LoVo (cell line): ENCODE measurements at regions not wholly inside any gene's neighbourhood (a gene's known extent, or its start where the extent isn't known, plus 50 kb on each side); places are given as distances from the start of the nearest gene placed in this dataset.
A peak's percentile ranks its signal among the peaks of the same experiment; 100 is the strongest.

Experiments
- DNase-seq: peaks from one replicate; pipeline ENCODE4 v3.0.0-alpha.2; 2016; ENCODE audit warnings: low spot score

DNA sequence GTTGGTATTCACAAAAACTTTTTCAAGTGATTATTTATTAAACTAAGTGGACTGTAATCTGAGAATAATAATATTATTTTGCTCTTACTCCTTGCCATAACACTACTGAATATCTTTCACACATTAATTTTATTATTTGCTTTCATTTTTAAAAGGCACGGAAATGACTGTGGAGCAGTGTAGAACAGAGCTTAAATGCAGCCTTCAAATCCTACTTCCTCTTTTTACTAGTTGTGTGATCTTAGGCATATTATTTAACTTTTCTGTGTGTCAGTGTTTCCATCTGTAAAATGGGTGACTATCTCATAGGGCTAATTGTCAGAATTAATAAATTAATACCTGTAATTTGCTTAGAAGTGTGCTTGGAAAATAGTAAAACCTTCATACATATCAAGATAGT, 55.5 kb upstream of the SLC8A1 start:
- no peak for DNase-seq

DNA sequence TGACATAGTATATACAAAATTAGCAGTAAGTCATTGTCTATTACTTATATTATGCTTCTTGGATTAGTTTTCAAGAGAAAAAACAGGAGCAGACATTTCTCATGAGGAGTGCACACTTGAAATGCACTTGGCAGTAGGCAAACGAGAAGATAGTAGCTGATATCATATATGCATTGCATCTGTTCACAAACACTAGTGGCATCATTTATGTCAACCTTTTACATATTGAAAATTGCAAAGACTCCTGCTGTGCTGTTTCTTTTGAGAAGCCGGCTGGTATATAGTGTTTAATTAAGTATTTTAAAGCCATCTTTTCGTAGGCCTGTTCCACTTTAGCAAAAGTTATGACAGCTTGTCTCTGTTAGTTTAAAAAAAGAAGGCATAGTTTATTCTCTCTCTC, 58.4 kb upstream of the SLC8A1 start:
- DNase-seq: no peak

DNA sequence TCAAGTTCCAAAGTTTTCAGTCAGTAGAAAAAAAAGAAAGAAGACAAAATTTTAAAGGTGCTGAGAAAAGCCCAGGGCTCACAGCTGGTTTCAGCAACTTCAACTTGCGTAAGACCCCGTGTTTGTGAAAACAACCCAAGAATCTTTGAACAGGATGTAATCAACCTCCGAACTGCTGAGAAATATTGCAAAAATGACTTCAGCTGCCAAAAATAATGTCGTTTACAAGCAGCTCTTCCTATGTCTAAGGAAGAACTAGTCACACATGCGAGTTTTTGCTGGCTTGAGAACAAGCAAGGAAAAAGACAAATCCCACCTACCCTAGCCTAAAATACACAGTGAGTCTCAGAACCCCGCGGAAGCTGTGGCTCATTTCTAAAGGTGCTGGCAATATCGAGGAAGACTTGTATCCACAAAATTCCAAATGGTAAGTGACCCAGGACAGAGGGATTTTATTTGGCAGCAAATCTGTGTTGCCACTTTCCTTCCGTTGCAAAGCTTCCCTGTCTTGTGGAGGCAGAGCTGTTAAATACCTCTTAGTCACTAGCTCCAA, 59.8 kb upstream of the SLC8A1 start:
- DNase-seq: no peak

DNA sequence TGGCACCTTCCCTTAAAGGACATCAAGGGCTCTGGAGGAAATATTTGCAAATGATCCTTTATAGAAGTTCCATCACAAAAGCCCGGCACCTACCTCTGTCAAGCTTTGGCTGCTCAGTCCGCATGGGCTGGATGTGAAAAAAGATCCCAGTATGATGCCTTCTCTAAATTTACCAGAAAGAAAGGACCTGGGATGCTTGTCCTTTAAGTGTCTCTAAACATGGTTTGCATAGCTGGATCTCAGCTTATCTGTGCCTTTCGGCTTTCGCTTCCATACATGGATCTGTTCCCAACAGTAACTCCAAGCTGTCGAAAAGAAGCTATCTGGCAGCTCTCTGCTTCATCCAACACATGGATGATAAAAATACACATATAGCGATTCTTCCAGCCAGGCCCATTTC, 60.4 kb upstream of the SLC8A1 start:
- no peak for DNase-seq

DNA sequence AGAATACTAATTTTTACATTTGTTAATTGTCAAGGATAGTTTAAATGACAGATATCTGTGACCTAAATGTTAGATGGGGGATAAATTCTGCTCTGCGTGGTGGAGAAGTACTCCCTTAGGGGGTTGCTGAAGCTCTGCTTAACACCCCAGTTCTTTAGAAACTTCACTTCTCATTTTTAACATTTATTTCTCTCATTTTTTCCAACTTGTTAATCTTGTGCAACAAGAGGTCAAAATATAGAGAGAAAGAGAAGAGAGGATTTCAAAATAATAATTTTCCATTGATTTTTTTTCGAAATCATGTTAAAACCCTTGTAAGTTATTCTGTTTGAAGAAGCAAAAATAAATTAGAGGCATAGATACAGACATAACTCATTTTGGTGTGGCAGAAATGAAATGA, 61.3 kb upstream of the SLC8A1 start:
- no peak for DNase-seq

DNA sequence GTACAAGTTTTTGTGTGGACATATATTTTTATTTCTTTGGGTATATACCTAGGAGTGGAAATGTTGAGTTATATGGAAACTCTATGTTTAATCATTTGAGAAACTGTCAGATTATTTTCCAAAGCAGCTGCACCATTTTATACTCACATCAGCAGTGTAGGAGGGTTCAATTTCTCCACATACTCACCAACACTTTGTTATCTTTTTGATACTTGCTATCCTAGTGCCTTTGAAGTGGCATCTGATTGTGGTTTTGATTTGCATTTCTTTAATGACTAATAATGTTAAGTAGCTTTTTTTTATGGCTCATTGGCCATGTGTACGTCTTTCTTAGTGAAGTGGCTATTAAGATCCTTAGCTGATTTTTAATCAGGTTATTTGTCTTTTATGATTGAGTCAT, 64.7 kb upstream of the SLC8A1 start:
- DNase-seq: no peak

DNA sequence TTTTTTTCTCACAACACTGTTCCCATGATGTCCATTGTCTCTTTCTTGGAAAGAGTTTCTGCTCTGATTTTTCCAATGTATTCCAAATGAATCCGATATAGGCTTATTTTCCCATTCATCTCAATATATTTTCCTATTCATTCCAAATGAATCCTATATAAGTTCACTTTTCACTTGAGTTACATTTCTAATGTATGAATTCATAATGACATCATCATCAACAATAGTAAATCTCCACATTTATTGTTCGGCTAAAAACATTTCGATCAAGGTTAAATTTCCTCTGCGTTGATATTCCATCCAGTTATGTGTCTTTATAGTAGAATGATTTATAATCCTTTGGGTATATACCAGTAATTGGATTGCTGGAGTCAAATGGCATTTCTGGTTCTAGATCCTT, 76.7 kb upstream of the SLC8A1 start:
- DNase-seq: no peak

DNA sequence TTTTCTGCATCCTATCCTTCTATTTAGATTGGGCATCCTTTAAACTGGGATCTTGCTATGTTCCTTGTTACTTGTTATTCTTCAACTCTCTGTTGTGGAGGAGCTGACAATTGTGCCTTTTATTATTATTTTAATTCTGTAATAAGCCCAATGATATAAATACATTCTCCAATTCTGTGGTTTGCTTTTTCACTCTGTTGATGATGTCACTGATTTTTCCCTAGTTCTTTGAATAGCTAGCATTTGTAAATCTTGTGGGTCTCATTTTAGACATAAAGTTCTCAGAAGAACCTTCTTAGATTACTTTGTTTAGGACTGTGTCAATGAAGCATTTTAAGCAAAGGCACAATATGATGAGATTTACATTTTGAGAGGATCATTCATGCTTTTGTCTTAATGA, 79.5 kb upstream of the SLC8A1 start:
- no peak for DNase-seq

DNA sequence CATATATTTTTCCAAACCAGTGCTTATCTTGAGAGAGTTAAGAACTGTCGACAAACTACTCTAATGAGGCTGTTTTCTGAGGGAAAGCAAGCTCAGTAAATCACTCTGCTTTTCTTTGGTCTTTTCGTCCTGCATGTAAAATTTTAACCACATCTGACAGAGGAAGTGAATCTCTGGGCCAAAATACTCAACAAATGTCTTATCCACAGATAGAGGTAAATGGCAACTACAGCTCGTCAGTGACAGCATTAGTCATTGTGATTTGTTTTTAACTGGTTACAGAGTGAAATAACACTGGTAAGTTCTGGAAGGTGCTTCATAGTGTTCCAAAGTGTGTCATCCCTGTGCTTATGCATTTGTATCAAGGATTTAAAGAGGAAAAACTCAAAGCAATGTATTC, 82.6 kb upstream of the SLC8A1 start:
- DNase-seq: no peak

DNA sequence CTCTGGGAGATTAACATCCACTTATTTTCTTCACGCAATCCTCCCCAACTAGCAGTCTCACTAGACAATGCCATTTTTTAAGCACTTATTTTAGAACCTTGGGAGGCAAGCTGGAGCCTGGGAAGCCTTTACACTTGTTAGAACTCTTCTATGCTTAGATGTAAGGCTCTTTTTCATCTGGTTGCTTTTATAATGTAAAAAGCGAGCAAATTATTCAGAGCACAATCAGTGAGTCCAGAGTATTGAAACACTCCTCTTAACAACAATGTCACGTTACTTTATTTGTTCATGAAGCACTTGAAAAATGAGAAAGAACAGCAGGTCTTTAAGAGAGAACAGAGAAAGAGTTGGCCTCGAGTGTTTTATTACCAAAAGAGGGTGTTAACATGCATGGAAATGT, 84.1 kb upstream of the SLC8A1 start:
- DNase-seq: no peak

DNA sequence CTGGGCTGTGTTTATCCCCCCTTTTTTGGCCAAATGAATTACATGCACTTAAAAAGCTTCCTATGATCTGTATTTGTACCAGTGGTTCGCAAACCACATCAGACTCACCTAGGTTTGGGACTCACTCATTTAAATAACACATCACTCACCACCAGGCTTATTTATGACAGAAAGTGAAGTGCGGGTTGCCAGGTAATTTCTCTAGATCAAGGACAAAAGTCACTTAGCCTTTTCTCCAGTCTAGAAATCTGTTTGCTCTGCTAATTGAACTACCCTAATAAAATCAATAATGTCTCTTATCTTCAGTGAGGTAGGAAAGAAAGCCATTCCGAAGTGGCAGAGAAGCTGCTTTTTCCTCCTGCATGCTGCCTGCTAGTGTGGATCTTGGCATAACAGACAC, 88.1 kb upstream of the SLC8A1 start:
- DNase-seq: no peak

DNA sequence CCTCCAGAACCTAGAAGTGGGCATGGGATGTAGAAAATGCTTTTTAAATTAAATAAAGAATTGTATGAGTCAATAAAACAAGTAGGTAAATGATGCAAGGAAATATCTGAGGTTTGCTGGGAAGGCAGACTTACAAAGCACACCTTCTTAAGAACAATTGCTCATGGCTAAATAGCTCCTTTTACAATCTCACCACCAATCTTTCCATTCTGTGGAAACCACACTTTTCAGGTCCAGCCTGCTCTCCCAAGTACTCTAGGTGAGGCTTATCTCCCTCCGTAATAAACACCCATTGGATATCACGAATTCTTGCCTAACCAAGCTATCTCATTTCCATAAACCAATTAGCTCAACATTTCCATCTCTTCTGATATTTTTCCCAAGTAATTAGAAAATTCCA, 91.5 kb upstream of the SLC8A1 start:
- DNase-seq: no peak

DNA sequence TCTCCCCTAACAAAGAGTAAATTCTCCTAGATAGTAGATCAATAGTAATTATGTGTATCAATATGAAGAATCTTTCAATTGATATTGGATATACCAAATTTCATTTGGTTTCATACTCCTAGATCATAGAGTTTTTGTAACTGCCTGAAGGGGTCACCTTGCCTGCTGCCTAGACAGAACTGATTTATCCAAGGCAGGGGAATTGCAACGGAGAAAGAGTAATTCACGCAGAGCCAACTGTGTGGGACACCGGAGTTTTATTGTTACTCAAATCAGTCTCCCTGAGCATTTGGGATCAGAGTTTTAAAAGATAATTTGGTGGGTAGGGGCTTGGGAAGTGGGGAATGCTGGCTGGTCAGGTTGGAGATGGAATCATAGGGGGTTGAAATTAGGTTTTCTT, 92.2 kb upstream of the SLC8A1 start:
- DNase-seq: no peak

DNA sequence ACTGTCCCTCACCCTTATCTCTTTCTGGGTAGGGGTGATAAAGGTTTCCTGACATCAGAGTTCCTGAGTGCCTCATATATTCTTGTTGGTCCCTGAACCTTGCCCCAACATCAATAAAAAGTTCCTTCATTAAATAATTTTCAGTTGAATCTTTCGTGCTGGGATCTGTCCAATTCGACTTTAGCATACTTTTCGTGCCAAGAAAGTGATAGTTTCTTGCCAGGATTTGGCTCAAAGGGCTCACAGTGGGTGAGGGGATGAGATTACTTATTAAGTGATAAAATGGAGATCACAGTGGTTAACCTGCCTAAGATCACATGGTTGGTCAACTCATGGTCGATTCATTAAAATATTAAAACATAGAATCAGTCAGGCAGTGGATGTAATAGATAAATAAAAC, 93.8 kb upstream of the SLC8A1 start:
- no peak for DNase-seq

DNA sequence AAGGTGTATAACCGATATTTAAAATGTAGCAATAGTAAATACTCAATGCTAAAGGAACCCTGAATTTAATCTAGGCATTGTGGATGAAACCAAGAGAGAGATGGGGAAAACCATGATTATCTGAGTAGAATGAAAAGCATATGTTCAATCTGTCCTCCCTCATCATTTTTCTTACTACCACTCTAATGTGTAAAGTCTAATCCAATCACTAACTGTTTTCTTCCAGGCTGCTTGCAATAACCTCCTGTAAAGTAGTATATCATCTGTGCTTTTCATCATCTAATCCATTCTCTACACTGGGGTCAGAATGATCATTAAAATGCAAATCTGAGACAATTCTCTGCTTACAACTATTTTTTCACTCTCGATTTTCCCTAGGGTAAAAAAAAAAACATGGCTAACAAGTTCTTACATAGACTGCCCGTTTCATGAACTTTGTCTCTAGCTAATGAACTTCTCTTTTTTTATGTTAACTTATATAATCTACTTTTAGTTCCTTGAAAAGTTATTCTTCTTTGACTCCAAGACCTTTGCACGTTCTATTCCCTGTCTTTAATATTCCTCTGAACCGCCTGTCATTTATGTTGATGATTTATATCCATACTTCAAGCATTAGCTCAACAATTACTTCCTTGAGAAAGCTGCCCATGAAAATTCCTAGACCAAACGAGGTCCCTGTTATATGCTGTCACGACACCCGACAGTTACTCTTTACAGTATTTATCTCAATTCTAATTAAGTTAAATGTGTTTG, 94.7 kb upstream of the SLC8A1 start:
- DNase-seq: no peak

DNA sequence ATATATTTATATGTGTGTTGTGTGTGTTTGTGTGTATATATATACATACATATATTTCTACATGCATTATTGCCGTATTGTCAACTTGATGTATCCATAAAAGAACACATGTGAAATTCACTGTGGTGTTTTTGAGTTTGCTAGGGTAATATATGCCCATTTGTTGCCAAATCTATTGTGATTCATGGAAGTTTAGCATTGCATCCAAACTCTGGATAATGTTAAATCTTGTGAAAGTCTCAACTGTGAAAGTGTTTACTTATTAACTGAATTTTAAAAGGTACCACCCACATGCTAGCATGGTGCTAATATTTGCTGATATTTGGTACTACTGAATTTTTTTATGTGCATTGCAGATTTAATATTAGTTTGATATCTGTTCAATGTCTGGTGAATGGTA, 96.6 kb upstream of the SLC8A1 start:
- no peak for DNase-seq

DNA sequence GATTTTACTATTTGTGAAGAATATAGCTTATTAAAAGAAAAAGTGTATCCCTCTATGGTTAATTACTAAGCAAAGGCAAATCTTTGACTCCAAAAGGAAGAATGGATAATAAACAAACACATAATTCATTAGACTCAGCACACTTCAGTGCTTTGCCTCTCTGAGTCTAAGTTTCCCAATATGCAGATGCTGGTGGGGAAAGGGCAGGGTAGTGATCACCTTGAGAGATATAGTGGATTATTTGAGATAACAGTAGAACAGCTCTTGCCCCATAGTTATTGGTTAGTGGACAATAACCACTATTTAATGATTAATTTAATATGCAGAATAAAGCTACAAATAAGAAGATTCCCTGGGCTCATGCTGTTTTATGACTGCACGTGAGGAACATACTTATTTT, 98.2 kb upstream of the SLC8A1 start:
- no peak for DNase-seq

DNA sequence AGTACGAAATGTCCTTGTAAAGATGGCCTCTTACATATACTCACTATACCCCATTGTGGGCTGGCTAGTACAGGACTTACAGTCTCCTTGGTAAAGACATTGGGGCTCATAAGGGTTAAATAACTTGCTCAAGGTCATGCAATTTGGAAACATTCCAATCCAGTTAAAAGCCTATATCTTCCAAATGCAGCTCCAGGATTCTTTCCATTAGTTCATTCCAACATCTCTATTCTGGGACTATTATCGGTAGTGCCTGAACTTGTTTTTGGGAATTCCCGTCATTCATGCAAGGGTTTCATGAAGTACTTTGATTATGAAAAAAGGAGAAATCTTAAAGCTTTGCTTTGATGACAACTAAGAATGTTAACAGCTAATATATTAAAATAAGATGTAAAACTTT, 99.2 kb upstream of the SLC8A1 start:
- DNase-seq: no peak

DNA sequence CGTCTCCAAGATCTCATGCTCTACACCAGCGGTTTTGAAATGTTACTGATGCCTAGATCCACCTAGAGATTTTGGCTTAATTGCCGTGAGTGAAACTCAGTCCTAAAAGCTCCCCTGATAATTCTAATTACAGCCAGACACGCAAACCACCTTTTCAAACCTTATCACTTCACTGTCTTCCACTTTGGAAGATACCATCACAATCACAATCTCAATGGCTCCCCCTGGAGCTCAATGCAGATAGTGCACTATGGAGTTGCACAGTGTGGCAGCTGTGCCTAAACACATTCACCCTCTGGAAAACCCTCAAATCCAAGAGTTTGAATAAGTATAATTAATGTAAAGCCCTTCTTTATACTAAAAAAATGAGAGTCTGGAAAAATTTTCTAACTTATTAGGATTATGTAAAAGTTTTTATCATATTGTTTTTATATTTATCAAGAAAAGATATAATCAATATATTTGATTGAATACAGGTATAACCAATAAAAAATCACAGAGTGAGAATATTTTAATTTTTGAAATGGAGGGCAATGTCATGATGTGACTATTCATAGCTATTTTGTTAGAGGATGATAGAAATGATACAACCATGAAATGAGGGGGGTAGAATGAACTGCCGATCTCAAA, 102.9 kb upstream of the SLC8A1 start:
- DNase-seq: peak; percentile 59

DNA sequence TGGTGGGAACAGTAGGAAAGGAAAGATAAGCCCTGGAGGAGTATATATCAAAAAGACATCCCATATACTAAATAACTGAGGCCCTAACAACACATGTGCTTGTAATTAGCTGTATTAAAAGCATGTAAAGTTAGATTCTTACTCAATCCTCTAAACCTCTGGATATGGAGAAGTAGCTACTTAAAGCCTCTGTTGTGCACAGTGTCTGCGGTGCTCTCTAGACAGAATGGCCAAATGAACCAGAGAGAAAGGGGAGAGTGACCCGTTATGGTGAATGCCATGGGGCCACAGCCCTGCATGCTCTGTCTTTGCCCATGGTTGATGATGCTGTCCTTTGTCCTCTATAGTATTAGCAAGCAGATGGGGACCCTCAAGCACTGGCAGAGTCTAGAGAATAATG, 104.4 kb upstream of the SLC8A1 start:
- no peak for DNase-seq

DNA sequence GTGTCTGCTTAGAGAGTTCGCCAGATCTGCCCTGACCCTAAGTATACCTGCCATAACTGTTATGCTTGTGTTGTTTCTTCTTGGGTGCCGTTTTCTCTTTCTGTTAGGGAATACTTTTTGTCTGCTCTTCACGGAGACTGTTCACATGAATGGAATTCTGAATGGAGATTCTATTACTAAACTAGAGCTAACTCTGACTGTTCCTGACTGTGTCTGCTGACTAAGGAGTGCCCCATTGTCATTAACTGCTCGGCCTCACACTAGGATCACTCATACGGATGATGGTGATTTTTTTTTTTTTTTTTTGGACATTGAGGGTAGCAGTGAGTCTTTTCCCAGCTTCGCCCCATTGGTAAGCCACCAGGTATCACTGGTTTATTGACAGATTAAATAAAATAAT, 104.8 kb upstream of the SLC8A1 start:
- DNase-seq: no peak

DNA sequence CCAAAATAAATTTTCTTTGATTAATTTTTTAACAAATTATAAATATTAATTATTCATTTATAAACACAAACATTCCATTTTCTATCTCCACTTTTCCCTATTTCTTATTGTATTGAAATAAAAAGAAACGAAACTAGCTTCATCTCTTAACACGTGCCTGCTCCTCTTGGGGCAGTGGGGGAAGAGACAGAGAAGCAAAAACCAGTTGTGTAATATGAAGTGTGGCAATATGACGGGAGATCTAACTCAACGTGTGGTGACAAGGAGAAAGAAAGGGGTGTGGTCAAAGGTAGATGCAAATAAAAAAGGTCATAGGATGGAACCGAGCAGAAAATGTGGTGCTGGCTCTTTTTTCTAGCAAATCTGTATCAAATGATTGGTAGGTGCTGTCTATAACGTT, 106.9 kb upstream of the SLC8A1 start:
- no peak for DNase-seq

DNA sequence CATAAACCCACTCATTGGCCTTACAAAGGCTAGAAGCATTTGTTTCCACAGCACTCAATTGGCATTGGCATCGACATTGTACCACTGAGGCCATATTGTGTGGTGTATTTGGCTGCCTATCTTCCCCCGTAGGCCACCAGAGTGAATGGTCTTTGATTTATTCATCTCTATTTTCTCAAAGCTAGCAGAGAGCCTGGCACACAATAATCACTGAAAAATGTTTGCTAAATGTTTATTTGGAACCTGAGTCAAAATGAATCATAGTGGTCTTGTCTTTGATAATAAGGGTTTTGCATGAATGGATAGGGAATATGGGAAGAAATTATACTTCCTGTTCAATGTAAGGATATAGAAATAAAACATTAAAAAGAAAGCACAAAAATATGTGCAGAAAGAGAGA, 107.3 kb upstream of the SLC8A1 start:
- no peak for DNase-seq

DNA sequence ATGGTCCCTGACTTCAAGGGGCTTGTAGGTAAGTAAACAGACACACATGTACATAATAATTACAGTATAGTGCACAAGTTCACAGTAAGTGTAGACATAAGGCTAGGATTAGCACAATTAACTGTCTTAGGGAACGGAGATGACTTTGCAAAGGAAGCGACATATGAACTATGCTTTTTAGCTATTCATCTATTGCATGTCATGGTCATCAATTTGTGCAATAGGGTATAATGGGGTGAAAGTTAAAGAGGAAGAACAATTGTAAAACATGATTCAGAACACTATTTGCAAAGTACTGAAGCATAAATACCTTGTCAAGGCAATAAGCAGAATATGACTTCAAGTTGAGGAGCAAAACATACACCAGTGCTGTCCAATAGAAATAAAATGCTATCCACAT, 112.3 kb upstream of the SLC8A1 start:
- no peak for DNase-seq
